ENCODE measurements at regions not wholly inside any gene's neighbourhood (a gene's known extent, or its start where the extent isn't known, plus 50 kb on each side); places are given as distances from the start of the nearest gene placed in this dataset.

GRCh38 chr21:27258742-27259448 lies 292.0 kb upstream of the ADAMTS5 start:
- TF ChIP-seq, protein P1, sequence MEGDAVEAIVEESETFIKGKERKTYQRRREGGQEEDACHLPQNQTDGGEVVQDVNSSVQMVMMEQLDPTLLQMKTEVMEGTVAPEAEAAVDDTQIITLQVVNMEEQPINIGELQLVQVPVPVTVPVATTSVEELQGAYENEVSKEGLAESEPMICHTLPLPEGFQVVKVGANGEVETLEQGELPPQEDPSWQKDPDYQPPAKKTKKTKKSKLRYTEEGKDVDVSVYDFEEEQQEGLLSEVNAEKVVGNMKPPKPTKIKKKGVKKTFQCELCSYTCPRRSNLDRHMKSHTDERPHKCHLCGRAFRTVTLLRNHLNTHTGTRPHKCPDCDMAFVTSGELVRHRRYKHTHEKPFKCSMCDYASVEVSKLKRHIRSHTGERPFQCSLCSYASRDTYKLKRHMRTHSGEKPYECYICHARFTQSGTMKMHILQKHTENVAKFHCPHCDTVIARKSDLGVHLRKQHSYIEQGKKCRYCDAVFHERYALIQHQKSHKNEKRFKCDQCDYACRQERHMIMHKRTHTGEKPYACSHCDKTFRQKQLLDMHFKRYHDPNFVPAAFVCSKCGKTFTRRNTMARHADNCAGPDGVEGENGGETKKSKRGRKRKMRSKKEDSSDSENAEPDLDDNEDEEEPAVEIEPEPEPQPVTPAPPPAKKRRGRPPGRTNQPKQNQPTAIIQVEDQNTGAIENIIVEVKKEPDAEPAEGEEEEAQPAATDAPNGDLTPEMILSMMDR (IDR thresholded peaks at IDR 0.05): no peak
- no peak for TF ChIP-seq POLR2A (IDR thresholded peaks at IDR 0.05)
